Breast epithelium (tissue), 3 donors: ENCODE measurements at regions not wholly inside any gene's neighbourhood (a gene's known extent, or its start where the extent isn't known, plus 50 kb on each side); places are given as distances from the start of the nearest gene placed in this dataset.

Experiments used
- CTCF ChIP-seq, 3 donors: fragments of 450-650 bp; IDR thresholded peaks; one replicate each; pipeline ENCODE4 v1.5.1; 2016 to 2017; ENCODE audit warnings: antibody characterized with exemption in 3 of 3, mild to moderate bottlenecking in 3 of 3, moderate library complexity in 3 of 3
- POLR2A ChIP-seq: fragments of 450-650 bp; IDR thresholded peaks from one replicate; pipeline ENCODE4 v1.6.1; 2016; ENCODE audit warnings: antibody characterized with exemption, mild to moderate bottlenecking, moderate library complexity
- POLR2AphosphoS5 ChIP-seq, 3 donors: sonication (generic); formaldehyde crosslinking; IDR thresholded peaks; one replicate each; pipeline ENCODE4 v1.6.1; 2017; ENCODE audit warnings: antibody characterized with exemption in 3 of 3

GRCh38 chr6:134516582-134516981 lies 198.7 kb upstream of the SGK1 start:
- TF ChIP-seq CTCF (IDR thresholded peaks at IDR 0.05) (no peak), POLR2A (no peak), POLR2AphosphoS5 (IDR thresholded peaks at IDR 0.05) (no peak)
